ENCODE measurements at regions not wholly inside any gene's neighbourhood (a gene's known extent, or its start where the extent isn't known, plus 50 kb on each side); places are given as distances from the start of the nearest gene placed in this dataset.
"Not testable (repeated sequence)": the region's sequence is repeated elsewhere in the genome, so short reads cannot be mapped to it uniquely, and the experiment has no call there.

- not testable (repeated sequence) for TF ChIP-seq FOXA1, NFRKB, TARDBP (IDR thresholded peaks at IDR 0.05)
Observed at GRCh38 chr9:41272879-41273548, 83.9 kb upstream of the ZNG1F start.

All from HEK293T (cell line).